ENCODE measurements at regions not wholly inside any gene's neighbourhood (a gene's known extent, or its start where the extent isn't known, plus 50 kb on each side); places are given as distances from the start of the nearest gene placed in this dataset.

DNA sequence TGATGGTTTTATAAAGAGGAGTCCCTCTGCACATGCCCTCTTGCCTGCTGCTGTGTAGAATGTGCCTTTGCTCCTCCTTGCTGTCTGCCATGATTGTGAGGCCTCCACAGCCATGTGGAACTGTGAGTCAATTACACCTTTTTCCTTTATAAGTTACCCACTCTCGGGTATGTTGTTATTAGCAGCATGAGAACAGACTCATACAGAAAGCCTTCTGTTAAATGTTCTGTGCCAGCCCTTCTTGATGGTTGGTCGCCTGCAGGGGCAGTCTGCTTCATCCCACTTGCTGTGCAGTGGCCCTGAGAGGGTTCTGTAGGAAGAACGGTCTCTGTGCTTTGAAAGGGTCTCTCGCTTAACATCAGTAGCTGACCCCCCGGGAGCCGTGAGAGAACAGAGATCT, 248.9 kb upstream of the IGFBP3 start:
- no peak for DNase-seq (ENCODE audit: low read depth in 2 of 3, low spot score in 2 of 3)

DNA sequence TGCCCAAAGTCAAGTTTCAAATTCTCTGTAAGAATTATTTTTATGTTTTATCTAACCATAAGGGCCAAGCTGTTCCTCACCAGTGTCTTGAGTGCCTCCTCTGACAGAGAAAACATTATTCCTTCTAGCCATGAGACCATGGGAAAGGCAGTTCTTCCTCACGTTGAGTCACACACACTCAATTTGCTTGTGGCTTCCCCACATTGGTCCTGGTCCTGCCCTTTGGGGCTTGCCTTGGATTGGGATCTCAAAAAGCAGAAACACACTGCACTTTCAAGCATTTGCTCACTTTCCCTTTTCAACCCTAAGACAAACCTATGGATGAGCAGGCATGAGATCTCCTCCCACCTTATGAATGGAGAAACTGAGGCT, 248.3 kb upstream of the IGFBP3 start:
- DNase-seq (ENCODE audit: low read depth in 2 of 3, low spot score in 2 of 3): no peak

DNA sequence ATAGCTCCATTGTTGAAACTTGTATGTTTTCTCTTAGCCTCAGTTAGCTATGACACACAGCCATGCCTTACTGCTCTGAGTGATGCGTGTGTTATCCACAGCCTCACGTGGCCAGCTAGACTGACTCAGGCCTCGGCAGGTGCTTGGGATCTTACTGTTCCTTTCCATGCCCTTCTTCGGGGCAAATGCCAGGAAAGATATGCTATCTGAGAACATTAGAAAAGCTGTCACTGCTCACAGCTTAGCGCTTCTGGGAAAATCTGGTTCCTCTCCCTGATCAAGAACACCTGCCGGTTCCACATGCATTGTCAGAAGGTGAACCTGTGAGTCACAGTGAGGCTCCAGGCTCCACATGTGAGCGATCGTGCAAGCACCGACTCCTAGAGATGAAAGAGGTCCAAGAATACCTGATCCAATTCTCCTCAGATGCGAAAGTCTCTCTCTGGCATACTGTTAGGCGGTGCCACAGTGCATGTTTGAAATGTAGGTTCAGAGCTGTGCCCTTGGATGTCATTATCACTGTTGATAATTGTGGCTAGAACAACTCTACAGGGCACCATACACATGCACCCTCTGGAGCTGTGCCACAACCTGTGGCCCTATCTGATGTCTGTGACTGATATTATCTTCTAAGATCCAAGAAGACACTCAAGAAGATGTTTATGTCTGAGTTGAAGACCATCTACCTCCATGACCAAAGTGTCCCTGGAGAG, 247.8 kb upstream of the IGFBP3 start:
- no peak for DNase-seq (ENCODE audit: low read depth in 2 of 3, low spot score in 2 of 3)

GRCh38 chr7:46168231-46168630, 247.2 kb upstream of the IGFBP3 start:
- DNase-seq (ENCODE audit: low read depth in 2 of 3, low spot score in 2 of 3): no peak

DNA sequence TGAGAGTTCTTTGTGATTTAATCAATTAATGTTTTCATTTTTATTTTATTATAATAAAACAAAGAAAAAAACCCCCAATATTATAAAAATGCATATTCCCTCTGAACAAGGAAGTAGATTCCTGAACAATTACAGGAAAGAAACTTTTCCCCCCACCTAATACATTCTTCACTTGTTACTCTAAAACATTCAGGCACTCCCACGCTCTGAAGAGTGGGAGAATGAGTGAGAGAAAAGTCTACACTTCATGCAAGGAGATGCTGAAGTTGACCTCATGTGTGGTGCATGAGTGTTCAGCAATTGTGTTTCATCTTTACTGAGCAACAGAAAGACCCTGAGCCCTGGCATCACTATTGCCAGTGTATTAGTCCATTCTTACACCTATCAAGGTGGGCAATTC, 244.2 kb upstream of the IGFBP3 start:
- DNase-seq (ENCODE audit: low read depth in 2 of 3, low spot score in 2 of 3): no peak

GRCh38 chr7:46164629-46165028, 243.6 kb upstream of the IGFBP3 start:
- DNase-seq (ENCODE audit: low read depth in 2 of 3, low spot score in 2 of 3): no peak

GRCh38 chr7:46163246-46163645, 242.2 kb upstream of the IGFBP3 start:
- DNase-seq (ENCODE audit: low read depth in 2 of 3, low spot score in 2 of 3): no peak

GRCh38 chr7:46162609-46163008, 241.5 kb upstream of the IGFBP3 start:
- no peak for DNase-seq (ENCODE audit: low read depth in 2 of 3, low spot score in 2 of 3)

DNA sequence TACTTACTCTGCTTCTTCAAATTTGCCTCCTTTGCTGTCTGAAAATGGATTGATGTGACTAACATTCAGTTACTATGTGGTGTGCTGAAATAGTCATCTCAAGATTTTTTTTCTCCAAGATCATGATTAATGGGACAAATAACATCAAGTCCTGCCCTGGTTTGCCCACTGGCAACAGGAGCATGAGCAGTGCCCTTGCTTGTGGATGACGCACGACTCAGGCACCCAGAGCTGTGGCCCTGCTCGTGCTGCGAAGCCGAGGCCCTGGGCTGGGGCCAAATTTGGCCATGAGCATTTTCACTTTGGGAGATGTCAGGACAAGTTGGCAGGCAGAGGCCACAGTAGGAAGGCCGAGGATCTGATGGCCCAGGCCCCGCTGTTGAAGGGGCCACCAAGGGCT, 239.8 kb upstream of the IGFBP3 start:
- no peak for DNase-seq (ENCODE audit: low read depth in 2 of 3, low spot score in 2 of 3)

DNA sequence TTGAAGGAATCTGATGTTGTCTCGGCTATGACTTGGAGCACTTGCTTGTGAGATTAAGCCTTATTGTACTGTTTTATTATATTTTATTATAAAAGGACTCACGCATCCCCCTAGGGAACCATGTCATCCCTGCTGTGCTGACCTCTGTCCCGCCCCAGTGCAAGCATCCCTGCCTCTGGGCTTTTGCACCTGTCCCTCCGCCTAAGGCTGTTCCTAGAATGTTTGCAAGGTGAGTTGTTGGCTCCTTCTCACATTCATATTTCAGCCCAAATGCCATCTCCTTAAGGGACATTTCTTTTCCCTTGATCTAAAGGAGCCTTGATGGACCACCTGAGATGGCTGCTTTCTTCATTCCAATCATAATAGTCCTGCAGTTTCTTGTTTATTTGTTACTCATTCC, 236.9 kb upstream of the IGFBP3 start:
- no peak for DNase-seq (ENCODE audit: low read depth in 2 of 3, low spot score in 2 of 3)

- DNase-seq (ENCODE audit: low read depth in 2 of 3, low spot score in 2 of 3): no peak
Observed at GRCh38 chr7:46157404-46157803, 236.3 kb upstream of the IGFBP3 start.

- no peak for DNase-seq (ENCODE audit: low read depth in 2 of 3, low spot score in 2 of 3)
Observed at GRCh38 chr7:46156853-46157252, 235.8 kb upstream of the IGFBP3 start.

- DNase-seq (ENCODE audit: low read depth in 2 of 3, low spot score in 2 of 3): no peak
Observed at GRCh38 chr7:46156086-46156485, 235.0 kb upstream of the IGFBP3 start.

- DNase-seq (ENCODE audit: low read depth in 2 of 3, low spot score in 2 of 3): no peak
Observed at GRCh38 chr7:46155367-46155766, 234.3 kb upstream of the IGFBP3 start.

DNA sequence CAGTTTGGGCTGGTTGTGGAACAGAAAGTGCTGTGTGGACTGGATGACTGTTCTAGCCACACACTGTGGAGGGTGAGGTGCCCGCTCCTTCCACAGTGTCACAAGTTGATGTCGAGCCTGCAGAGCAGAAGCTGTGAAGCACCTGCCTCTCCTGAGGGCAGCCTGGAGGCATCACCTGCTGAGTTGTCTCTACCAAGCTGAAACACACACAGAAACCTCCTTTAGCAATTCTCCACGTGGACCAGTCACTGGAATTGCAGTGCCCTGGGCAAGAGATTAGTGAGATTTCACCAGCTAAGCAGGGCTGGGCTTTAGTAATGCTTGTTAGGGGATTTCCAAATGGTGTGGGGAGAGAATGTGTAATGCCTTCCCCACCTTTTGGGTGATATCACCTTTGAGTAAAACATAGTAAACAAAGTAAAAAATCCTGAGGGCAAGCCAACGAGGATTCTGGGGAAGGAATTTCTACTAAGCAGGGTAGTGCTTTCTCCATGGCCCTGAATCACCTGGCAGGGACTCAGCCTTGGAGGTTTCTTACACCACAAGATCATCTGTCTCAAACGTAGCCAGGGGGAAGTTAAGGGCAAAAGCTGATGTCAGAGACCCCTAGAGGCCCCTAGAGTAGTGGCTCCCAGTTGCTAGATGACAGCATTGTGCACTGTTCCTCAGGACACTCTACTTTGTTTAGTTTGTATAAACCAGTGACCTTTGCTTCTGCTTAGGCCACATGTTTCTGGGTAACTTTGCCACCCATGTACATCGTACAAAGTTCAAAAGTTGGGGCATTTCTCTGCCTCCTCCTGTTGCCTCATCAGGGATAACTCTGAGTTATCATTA, 233.1 kb upstream of the IGFBP3 start:
- no peak for DNase-seq (ENCODE audit: low read depth in 2 of 3, low spot score in 2 of 3)

GRCh38 chr7:46153583-46153950, 232.5 kb upstream of the IGFBP3 start:
- DNase-seq (ENCODE audit: low read depth in 2 of 3, low spot score in 2 of 3): no peak

- no peak for DNase-seq (ENCODE audit: low read depth in 2 of 3, low spot score in 2 of 3)
Observed at GRCh38 chr7:46152696-46153095, 231.6 kb upstream of the IGFBP3 start.

GRCh38 chr7:46150721-46151120, 229.6 kb upstream of the IGFBP3 start:
- no peak for DNase-seq (ENCODE audit: low read depth in 2 of 3, low spot score in 2 of 3)

DNA sequence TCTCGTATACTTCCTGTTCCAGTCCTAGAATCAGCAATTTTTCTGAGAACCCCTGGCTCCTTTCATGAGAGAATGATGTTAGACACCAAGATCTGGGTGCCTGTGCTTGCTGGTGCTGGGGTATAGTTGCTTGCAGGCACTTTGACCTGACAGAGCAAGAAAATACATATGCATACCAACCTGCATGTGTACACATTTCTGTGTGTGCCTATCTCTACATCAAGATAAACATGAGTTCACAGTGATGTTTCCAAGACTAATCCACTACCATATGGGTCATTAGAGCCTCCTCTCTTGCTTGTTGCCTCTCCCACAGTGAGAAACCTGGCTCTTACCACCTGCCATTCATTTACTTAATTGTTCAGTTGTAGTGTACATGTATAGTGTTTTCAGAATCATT, 229.1 kb upstream of the IGFBP3 start:
- no peak for DNase-seq (ENCODE audit: low read depth in 2 of 3, low spot score in 2 of 3)

DNA sequence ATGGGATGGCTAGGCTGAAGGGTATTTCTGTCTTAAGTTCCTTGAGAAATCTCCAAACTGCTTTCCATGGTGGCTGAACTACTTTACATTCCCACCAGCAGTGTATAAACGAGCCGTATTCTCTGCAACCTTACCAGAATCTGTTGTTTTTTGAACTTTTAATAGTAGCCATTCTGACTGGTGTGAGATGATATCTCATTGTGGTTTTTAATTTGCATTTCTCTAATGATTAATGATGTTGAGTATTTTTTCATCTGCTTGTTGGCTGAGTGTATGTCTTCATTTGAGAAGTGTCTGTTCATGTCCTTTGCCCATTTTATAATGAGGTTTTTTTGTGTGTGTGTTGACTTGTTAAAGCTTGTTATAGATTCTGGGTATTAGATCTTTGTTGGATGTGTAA, 226.8 kb upstream of the IGFBP3 start:
- DNase-seq (ENCODE audit: low read depth in 2 of 3, low spot score in 2 of 3): no peak

DNA sequence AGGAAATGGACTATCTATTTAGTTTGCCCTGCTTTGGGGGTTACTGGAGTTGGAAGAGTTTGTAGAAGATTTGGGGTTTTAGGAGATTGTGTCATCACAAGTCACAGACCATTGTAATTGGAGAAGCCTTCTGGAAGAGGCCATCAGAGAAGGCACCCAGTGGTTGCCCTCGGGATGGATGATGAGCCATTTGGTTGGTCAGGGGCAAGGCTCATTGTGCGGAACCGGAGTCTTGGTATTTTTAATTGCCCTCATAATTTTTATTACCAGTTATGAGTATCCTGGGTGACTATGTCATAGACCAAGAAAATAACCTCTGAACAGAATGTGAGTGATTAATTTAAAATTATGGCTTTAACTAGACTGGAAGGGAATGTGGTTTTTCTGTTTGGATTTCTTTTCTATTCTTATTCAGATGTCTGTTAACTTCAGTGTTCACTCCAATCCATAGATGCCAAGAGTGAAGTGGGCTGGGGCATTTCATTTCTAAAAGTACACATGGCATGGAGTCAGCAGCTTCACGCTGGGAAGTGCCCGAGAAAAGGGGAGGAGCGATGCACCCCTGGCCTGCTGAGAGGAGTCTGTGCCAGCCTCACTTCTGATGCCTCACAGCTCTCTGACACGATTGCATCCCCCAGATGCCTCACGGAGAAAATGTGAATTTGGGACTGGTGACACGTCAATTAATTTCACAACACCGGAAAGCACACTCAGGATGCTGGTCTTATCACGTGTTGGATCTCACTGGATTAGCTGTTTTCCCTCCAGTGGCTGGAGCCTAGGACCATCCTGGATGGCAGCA, 225.6 kb upstream of the IGFBP3 start:
- DNase-seq (ENCODE audit: low read depth in 2 of 3, low spot score in 2 of 3): no peak

DNA sequence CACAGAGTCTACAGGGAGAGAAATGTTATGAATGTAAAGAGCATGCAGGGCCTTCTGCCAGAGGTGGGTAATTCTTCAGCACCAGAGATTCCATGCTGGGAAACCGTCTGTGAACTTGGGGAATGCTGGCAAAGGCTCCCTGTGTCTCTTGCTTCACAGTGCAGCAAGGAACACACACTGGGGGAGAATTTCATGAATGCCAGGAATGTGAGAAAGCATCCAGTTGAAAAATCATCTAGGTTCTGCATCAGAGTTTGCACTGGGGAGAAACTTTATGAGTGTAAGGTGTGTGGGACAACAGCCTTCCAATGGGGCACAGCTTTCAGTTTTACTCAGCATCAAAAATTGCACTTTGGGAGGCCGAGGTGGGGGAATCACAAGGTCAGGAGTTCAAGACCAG, 224.3 kb upstream of the IGFBP3 start:
- DNase-seq (ENCODE audit: low read depth in 2 of 3, low spot score in 2 of 3): no peak

Measured in hematopoietic multipotent progenitor cell (in vitro differentiated cells).